NOMO-1 treated with DMSO at 0.1 percent for 48 hours (cell line): ENCODE measurements at regions not wholly inside any gene's neighbourhood (a gene's known extent, or its start where the extent isn't known, plus 50 kb on each side); places are given as distances from the start of the nearest gene placed in this dataset.
"Not testable (repeated sequence)": the region's sequence is repeated elsewhere in the genome, so short reads cannot be mapped to it uniquely, and the experiment has no call there.

Experiments
- DNase-seq: peaks from one replicate; lab custom pipeline; 2025; ENCODE audit not compliant: unreplicated experiment; lab: John Stamatoyannopoulos, UW

DNA sequence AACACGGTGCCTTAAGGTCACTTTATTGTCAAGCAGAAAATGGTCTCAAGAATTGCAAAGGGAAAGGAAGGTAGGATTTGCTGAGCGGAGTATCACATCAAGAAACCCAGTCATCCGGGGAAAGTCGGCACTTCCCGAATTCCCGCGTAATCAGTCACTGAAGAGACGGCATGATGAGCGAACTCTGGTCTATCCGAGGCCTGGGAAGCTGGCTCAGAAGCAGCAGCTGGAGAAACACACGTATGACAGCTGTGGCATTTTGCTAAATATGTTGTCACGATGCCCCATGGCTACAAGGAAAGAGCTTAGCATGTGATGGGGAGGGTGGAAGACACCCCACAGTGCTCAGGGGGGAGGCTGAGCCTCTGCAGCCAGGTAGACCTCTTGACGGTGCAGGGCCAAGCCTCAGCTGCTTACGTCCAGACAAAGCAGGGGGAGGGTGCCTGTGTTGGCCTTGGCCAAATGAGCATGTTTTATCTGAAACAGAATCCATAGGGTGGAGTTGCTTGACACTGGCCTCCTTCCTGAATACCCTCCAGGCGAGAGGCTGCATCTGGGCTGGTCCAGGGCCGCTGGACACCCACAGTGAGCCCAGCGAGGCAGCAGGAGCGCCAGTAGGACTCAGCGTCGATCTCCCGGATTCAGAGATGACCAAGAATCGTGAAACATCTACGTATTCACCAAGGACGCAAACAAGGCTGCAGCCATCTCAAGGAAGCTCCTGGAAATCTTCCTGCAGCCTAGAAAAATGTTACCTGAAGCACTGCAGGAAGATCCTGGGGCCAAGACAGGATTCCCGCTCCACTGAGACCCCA is 118.8 kb upstream of the AFDN start:
- no peak for DNase-seq

DNA sequence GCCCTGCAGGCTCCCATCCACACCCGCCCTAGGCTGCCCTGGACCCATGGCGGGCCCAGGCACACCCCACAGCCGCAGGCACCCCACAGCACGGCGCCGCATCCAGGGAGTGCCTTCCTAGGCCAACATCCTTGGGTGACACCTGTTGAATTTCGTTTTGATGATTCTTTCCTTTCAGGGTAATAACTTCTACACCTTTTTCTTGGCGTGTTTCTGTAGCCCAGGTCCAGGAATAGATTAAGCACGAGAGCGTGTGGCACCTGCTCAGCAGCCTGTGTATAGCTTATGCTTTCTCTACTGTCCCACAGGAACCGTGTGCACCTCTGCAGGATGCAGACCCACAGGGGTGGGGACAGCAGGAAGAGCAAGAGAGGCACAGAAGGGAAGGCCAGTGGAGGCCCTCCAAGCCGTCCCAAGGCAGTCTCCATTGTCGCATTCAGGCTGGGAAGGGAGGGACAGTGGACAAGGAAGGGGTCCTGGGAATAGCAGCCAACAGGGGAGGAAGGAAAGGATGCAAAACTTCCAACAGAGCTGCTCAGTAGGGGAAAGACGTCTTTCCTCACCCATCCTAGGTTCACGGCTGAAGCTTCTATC is 118.1 kb upstream of the AFDN start:
- no peak for DNase-seq

DNA sequence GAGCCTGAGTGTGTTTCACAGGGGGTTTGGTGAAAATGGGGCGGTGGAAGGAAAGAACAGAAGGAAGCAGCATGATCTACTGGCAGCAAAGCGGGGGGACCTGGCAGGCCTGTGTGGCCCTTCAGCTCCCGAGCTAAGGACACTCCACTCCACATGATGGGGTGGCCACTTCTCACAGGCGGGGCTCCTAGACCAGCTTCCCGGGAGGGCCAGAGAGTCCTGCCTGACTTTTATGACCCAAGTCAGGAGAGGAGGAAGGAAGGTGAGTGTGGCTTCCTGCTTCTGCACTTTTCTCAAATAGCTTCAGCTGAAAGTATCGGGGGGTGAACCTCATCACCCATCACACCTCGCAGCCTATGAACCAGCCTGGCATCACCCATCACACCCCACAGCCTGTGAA is 117.5 kb upstream of the AFDN start:
- DNase-seq: no peak

DNA sequence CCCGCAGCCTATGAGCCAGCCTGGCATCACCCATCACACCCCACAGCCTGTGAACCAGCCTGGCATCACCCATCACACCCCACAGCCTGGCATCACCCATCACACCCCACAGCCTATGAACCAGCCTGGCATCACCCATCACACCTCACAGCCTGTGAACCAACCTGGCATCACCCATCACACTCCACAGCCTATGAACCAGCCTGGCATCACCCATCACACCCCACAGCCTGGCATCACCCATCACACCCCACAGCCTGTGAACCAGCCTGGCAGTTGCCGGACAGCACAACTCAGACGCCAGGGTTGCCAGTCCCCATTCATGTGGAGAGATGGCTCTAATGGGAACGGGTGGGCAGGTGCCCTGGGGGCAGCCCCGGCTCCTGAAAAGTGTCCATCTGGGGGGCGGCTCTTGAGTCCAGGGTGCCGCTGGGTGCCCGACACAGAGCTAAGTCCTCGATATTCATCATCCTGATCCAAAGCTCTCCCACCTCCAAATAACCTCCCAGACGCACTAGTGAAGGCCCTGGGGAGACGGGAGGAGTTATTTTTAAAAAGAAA is 116.9 kb upstream of the AFDN start:
- not testable (repeated sequence) for DNase-seq

DNA sequence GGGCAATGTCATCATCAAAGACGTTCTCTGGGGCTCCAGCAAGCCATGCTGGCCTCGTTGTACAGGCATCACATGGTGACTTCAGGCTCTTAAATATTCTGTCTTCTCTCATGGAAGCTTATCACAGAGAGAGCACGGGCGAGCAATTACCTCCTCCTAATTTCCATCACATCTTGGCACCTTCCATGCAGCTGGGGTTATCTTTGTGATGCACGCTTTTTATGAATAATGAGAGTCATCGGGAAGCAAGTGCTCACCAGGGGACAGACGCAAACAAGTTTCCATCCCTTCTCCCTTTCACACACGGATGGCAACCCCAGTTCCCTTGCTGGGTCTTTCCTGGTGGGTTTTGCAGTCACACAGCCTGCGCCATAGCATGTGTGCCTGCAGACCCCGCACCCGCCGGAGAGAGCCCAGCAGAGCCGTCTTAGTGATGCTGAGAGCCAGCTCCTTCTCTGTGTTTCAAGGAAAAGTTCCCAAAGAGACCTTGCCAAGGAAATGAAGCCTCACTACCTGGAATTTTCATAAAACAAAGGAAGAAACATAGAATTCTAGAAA is 116.3 kb upstream of the AFDN start:
- DNase-seq: no peak

DNA sequence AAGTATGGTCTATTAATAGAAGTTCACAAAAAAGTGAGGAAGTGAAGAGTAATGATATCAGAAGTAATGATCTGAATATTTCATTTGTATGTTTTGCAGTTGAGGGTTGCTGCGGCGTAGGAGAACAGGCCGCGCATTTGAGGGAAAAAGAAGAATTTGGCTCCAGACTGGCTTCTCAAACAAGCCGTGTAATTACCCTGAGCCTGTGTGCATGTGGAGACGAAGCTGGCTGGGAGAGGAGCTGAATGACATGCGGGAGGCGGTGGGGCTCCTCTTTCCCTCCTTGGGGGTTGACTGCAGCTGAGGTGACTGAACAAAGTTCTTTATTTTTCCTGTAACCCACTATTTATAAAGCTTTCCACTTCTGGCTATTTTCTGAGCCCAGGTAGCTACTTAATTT is 115.5 kb upstream of the AFDN start:
- no peak for DNase-seq

DNA sequence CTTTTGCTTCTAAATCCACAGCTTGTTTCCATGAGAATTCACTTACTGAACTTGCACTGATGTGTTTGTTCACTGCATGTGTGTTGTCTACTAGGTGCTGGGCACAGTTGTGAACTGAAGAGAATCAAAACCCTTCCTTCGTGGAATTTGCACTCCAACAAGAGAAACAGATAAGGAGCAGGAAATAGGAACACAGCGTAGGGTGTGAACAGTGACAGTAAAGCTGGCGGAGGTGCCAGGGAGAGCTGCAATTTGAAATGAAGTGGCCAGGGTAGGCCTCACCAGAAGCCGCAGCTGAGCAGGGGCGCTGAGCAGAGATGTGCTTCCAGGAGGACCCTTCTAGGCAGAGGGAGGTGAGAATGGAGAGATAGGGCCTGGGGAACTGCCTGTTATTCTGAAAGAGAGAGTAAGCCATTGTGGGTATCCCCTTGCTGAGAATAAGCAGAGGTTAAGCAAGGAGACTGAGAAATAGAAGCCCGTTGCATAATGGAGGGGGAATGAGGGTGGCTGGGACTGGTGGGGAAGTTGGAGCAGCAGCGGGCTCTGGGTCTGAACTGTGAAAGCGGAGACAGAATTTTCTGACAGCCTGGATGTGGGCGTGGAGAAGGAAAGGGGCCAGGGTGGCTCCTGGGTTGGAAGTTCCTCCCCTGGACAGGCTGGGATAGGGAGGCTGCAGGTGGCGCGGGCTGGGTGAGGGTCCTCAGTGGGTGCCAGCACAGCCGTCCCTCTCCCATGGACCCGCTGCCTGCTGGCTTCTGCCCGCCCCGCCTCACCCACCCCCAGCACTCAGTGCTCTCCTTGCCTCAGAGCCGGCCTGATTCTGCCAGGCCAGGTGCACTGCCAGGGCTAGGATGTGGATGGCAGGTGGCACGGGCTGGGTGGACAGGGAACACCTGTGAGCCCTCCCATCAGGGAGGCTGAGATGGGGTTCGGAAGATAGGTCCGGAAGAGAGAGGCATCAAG is 114.7 kb upstream of the AFDN start:
- DNase-seq: no peak

DNA sequence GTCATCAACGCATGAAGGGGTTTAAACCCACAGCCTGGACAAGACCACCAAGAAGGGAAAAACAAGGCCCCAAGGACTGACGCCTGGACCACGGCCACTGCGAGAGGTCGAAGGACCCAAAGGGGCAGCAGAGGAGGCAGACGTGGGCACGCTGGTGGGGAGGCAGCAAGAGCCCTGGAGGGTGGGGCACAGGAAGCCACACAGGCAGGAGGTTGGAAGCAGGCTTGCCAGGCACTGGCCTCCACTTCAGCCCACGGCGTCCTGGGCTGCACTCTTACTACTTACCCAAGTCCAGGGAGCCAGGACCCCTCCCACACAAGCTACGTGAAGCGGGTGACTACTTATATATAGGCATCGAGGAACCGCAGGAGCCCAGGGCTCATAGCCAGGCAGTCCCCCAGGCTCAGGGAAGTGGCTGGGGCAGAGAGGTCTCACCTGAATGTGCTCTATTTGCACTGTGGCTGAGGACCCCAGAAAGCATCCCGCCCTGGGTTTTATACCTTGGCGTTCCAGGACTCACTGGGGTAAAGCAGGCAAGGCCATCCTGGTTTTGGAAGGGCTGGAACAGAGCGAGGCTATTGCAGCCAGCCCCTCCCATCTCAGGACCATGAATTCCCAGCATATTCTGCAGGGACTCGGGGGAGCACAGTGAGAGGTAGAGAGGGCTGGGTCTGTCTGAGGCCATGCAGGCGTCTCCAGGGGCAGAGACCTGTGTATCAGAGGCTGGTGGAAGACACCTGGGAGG is 113.8 kb upstream of the AFDN start:
- DNase-seq: no peak

DNA sequence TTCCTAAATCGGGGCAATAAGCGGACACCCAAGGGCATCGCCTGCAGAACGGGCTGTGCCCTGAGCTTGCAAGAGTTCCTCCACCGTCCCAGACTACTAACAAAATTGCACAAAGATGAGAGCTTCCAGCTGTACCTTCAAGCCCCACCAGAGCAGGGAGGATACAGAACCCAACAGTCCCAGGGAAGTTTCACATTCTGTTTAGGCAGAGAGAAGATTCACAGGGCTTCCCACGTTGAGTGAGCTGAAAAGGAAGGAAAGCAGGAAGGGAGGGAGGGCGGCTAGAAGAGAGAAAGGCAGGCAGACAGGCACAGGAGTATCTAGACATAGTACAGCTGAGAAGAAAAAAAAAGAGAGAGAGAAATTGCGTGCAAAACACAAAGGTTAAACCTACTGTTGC is 112.6 kb upstream of the AFDN start:
- no peak for DNase-seq

DNA sequence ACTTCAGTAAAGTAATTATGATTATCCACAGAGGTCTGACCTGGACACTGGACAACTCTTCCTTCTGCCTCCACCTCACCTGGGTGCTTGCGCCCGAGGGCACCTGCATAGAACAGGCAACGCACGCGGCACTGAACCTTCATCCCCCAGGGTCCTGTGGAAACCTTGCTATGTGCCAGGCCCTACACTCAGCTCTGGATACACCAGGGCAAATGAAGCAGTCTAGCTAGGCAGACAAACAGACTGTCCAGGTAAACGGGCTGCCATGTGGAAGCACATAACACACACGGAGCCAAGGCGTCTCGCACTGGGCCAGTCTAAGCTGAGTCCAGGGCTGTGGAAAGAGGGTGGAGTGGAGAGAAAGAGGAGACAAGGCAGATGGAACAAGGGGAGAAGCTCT is 109.3 kb upstream of the AFDN start:
- DNase-seq: no peak

DNA sequence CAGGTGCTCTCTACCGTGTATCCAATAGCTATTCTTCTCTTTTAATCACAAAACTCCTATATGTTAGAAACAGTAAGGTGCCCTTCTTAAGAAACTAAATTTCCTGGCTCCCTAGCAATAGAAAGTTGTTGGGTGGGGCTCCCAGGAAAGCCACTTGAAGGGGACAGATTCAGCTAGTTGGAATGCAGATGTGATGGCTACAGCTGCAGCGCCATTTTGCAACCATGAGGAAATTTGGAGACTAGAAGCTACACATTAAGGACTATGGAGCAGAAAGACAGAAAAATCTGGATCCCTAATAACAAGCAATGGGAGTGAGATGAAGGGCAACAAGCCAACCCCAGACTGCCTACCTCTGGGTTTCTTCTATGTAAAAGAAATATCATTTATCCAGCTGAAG is 108.8 kb upstream of the AFDN start:
- DNase-seq: no peak

DNA sequence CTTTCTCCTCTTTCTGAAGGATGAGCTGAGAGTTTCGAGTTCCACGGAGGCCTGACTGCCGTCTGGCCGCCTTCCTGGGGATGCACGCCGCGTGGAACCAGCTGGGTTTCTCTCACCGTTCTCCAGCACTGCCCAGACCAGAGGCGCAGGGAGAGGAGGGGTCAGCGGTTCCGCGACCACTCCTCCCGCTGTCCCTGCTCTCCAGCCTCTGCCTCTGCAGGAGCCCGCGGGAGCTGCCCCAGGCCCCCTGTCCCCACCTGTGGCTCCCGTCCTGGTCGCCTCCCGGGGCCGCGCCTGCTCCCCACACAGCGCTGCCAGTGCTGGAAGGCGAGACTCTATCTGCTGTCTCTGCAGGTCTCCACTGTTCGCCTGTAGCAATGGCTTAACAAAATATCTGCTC is 106.8 kb upstream of the AFDN start:
- DNase-seq: no peak

DNA sequence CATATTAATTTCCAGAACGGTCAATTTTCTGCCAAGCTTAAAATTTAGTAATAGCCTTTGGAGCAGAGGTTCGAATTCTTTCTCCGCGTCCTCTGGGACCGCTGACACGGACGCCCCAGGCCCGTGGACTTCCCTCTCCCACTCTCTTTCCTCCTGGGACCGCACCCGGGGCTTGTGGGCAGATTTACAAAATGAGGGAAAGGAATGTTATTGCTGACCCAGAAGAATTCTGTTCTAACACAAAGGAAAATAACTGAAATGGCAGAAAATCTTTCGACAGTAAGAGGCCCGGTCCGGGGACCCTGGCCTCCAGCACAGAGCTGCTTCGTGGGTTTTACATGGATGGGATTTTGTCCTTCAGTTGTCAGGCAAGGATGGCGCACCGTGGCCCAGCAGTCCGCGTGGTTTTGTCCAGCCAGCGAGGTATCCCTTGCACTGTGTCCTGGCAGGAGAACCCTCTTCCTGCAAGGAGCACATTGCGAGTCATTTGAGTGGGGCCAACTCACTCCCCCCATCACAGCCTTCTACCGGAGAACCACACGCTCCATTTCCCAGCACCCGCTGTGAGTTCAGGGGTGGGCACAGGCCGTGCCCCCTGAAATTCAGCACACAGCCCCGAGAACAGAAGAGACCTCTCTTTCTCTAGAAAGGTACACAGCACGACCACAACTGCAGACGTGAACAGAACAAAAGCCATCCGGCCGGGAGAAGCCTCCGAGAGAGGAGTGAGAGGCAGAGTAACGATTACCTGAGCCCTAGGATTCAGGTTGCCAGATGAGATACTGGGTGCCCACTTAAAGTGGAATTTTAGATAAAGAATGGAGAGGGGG is 106.0 kb upstream of the AFDN start:
- no peak for DNase-seq

DNA sequence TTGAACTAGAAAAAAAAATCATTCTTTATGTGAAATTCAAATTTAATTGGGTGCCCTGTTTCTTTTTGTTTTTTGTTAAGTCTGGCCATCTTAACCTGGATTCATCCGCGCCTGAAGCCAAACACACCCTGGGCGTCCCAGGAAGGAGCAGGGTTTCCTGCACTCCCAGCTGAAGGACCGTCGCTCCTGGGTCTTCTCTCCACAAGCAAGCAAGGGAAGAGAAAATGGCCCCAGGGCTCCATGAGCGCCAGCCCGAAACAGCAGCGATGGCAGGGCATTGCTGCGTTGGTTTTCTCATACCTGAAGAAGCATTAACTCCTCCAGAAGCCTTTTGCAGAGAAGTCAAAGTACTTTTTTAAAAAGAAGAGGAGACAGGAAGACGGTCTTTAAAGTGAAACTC is 105.4 kb upstream of the AFDN start:
- DNase-seq: no peak

DNA sequence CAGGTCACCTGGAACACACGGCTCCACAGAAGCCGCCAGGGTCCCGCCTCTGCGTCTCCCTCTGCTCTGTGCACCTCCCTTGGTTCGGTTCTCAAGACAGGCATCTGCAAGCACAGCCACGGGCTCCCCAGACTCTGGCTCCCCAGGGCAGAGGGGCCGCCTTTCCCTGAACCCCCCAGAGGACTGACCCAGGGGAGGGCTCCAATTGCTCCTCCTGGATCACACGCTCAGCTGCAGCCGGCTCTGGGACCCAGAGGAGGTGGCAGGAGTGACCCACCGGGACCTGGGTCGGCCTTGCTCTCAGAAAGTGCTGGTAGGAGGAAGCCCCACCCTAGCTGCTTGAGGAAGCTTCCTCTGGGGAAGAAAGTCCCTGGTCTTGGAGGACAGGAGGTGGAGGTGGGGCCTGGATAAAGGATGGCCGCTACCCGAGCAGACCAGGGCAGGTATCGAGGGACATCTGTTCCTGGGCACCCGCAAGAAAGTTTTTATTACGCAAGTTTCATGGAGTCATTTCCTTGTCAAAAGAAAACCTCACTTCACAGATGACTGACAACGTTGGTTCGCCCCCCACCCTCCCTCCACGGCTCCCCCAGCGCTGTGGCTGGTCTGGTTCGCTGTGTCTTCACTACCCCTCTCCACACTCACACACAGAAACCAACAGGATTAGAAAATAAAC is 103.9 kb upstream of the AFDN start:
- no peak for DNase-seq

DNA sequence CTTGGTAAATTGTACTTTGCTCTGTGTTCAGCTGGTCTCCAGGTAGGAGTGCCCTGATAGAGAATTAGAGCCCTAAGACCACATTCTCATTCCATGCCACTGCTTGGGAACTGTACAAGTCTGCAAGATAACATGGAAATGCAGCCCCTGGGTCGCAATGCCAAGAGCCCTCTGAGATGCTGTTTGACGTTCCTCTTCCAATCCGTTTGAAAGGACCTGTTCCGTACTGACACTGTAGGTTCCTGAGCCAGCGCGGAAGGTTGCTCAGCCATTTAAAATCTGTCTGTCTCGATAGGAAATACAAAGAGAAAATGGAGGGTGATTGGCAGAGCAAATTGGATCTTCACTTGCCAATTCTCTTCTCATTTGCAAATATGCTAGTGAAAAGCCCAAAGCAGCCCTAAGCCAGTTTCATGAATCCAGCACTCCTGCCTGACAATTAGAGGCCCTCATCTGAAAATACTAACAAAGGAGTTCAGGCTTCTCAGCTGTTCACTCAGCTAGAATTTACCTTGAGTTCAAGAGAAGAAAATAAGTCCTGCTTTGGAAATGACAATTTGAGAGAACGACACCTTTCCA is 100.6 kb upstream of the AFDN start:
- no peak for DNase-seq

DNA sequence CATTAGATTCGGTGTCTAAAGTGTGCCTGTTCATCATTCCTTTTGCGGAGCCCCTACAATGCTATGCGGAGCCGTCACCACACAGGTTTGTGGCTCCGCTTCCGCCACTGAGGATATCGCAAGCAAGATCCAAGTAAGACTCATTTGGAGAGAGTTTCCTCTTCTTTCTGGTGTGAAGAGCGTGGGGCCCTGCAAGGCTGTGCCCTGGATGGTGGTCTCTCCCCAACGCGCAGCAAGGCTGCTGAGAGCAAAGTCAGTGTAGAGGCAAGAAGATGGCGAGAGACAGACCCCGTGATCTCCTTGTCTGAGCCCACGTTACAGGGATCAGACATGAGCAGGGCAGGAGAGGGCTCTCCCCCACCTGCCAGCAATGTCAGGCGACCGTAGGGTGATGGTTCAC is 96.3 kb upstream of the AFDN start:
- no peak for DNase-seq

DNA sequence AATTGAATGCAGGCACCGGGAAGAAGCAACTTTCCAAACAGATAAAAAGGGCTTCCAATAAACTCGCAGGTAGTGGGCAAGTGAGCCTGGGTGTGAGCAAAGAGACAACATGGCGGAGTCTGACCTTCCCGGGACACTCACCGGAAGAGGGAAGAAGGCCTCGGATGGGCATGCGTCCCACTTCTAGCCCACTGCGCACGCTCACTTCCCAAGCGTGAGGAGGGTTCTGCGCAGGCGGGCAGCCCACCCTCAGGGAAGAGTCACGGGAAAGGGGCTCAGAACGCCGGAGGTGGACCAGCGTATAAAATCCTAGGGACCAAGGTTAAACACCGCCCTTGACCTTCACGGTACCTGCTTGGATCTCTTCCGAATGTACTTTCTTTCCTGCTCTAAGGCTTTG is 95.5 kb upstream of the AFDN start:
- DNase-seq: no peak
